Nephron (organoid): ENCODE measurements at regions not wholly inside any gene's neighbourhood (a gene's known extent, or its start where the extent isn't known, plus 50 kb on each side); places are given as distances from the start of the nearest gene placed in this dataset.
A peak's percentile ranks its signal among the peaks of the same experiment; 100 is the strongest.

ENCODE experiments used
- H3K27ac Mint-ChIP-seq, 3 experiments: 2 replicates each; pipeline ENCODE4 v1.8.0; 2020; ENCODE audit warnings: mixed read lengths in 3 of 3, mild to moderate bottlenecking in 2 of 3, moderate library complexity in 1 of 3
- H3K27me3 Mint-ChIP-seq: 2 replicates; pipeline ENCODE4 v1.8.0; 2021; ENCODE audit warnings: low read depth, mild to moderate bottlenecking, moderate library complexity, mixed read lengths
- H3K36me3 Mint-ChIP-seq: 2 replicates; pipeline ENCODE4 v1.8.0; 2020; ENCODE audit warnings: low read depth, mixed read lengths
- H3K4me1 Mint-ChIP-seq: 2 replicates; pipeline ENCODE4 v1.8.0; 2020; ENCODE audit warnings: mixed read lengths
- H3K4me3 Mint-ChIP-seq, 3 experiments: 2 replicates each; pipeline ENCODE4 v1.8.0; 2020; ENCODE audit warnings: mild to moderate bottlenecking in 3 of 3, mixed read lengths in 3 of 3, moderate library complexity in 2 of 3
- H3K9me3 Mint-ChIP-seq: 2 replicates; pipeline ENCODE4 v1.8.0; 2020; ENCODE audit warnings: mixed read lengths
- TF ChIP-seq, protein P1 (sequence below), 3 experiments: fragments of 200-600 bp; sonication (generic); IDR thresholded peaks; one replicate each; pipeline ENCODE4 v1.5.0; 2021; ENCODE audit warnings: antibody characterized with exemption in 3 of 3; ENCODE audit not compliant: unreplicated experiment in 3 of 3

DNA sequence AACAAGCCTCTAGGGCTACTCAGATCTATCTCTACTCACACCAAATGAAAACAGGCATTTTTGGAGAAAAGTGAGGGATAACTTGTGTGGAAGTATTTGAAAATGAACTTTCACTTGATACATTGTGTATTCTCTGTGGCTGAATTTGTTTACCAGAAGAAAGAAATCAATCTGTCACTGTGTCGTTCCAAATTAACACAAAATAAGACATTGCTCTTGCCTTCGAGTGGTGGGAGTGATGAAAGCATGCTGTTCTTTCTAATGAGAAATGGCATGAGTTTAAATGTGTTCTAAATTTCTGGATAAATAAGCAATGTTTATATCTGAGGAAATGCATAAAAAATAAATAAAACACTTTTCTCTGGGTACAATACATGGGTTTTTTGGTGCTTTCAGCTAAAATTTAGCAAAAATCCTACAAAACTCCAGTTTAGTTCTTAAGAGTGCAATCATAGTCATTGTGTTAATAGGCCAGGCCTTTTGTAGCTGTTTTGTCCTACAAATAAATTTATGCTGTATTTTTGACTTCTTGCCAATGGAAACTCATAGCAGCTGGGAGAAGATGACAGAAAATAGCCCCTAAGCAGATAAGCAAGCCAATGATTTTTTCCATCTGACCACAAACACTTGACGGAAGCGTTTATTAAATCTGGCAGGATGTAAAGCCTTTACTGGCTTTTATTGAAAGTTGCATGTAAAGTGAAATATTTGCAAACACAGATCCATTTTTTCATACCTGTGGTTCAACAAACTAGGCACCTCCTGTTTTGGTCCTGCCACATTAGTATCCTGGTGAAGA lies 1064.1 kb upstream of the GHITM start:
- H3K36me3 Mint-ChIP-seq, result no peaks in the 10 kb centered on the region
- peaks cover 26% of the 10 kb centered on the region for H3K4me1 Mint-ChIP-seq
- peak overlapping the region; percentile 76 to 86 (median 85) for H3K27ac Mint-ChIP-seq
- H3K9me3 Mint-ChIP-seq, result peaks cover 7% of the 10 kb centered on the region
- TF ChIP-seq, protein P1, sequence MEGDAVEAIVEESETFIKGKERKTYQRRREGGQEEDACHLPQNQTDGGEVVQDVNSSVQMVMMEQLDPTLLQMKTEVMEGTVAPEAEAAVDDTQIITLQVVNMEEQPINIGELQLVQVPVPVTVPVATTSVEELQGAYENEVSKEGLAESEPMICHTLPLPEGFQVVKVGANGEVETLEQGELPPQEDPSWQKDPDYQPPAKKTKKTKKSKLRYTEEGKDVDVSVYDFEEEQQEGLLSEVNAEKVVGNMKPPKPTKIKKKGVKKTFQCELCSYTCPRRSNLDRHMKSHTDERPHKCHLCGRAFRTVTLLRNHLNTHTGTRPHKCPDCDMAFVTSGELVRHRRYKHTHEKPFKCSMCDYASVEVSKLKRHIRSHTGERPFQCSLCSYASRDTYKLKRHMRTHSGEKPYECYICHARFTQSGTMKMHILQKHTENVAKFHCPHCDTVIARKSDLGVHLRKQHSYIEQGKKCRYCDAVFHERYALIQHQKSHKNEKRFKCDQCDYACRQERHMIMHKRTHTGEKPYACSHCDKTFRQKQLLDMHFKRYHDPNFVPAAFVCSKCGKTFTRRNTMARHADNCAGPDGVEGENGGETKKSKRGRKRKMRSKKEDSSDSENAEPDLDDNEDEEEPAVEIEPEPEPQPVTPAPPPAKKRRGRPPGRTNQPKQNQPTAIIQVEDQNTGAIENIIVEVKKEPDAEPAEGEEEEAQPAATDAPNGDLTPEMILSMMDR (IDR thresholded peaks at IDR 0.05; ENCODE audit: unreplicated experiment in 3 of 3), result no peak
- peaks cover 6% of the 10 kb centered on the region for H3K27me3 Mint-ChIP-seq
- H3K4me3 Mint-ChIP-seq, result peak overlapping the region in 1 of 3 experiments; percentile 7

DNA sequence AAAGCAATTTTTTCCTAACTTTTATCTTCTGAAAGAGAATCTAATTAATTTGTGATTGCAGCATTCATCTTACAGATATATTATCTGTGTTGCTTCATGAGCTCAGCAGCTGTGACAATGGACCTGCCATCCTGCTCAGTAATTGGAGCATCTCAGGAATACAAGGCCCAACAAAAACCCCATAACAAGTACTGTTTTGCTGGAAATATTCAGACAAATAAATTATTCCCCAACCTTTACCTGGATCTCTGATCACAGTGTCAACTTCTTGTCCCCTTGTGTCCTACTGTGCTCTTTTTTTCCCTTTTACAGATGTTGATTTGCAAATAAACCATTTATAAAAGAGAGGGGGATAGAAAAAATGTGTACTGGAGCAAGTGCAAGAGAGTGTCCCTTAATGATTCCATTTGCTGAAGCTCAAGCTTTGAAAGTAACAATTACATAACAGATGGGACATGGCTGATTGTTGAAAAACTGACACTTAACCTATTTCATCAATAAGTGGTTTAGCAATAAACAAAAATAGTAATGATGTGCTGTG lies 1063.4 kb upstream of the GHITM start:
- H3K27ac Mint-ChIP-seq, result peak overlapping the region in 1 of 3 experiments; percentile 76
- peaks cover 26% of the 10 kb centered on the region for H3K4me1 Mint-ChIP-seq
- no peaks in the 10 kb centered on the region for H3K36me3 Mint-ChIP-seq
- peaks cover 6% of the 10 kb centered on the region for H3K27me3 Mint-ChIP-seq
- TF ChIP-seq, protein P1 (IDR thresholded peaks at IDR 0.05; ENCODE audit: unreplicated experiment in 3 of 3), result no peak
- H3K9me3 Mint-ChIP-seq, result peaks cover 7% of the 10 kb centered on the region
- H3K4me3 Mint-ChIP-seq, result no peak overlapping the region

DNA sequence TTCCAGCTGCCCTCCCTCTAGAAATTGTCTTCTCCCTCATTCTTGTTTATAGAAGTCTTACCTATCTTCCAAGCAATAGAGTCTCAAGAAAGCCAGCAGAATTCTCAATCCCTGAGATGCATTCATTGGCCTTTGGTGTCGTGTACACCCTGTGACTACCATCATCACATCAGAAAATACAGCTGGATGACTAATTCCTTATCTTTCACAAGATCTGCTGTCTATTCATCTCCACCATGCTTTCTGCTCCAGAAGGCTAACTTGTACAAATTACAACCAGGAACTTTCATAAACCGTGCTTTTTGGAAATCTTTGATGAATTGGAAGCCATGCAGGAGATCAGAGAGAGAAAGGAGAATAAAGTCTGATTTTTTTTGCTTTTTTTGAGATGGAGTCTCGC lies 1062.9 kb upstream of the GHITM start:
- TF ChIP-seq, protein P1 (IDR thresholded peaks at IDR 0.05; ENCODE audit: unreplicated experiment in 3 of 3), result no peak
- no peak overlapping the region for H3K4me3 Mint-ChIP-seq
- no peaks in the 10 kb centered on the region for H3K36me3 Mint-ChIP-seq
- H3K4me1 Mint-ChIP-seq, result peaks cover 26% of the 10 kb centered on the region
- H3K27ac Mint-ChIP-seq, result no peak overlapping the region
- H3K27me3 Mint-ChIP-seq, result peaks cover 6% of the 10 kb centered on the region
- peaks cover 7% of the 10 kb centered on the region for H3K9me3 Mint-ChIP-seq

DNA sequence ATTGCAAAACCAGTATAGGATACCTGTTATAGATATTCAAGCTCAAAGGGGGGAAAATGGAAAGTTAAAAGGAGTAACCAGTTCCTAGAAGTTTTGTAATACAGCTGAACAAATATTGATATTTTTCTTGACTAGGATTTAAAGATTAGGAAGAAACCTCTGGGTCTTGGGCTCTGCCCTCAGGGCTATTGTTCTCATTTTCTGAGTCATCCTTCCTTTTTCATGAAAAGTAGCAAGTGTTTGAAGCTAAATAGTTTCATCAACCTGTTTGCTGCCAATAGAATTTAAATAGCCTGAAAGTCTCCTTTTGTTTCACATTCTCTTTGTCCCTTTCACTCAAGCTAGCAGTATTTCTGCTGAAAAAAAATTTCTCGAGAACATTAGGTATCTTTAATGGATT lies 1061.1 kb upstream of the GHITM start:
- Mint-ChIP-seq H3K27ac (no peak overlapping the region), H3K4me1 (peaks cover 26% of the 10 kb centered on the region), H3K9me3 (peaks cover 6% of the 10 kb centered on the region), H3K4me3 (no peak overlapping the region), H3K27me3 (peaks cover 6% of the 10 kb centered on the region), H3K36me3 (no peaks in the 10 kb centered on the region)
- TF ChIP-seq, protein P1 (IDR thresholded peaks at IDR 0.05; ENCODE audit: unreplicated experiment in 3 of 3), result no peak

DNA sequence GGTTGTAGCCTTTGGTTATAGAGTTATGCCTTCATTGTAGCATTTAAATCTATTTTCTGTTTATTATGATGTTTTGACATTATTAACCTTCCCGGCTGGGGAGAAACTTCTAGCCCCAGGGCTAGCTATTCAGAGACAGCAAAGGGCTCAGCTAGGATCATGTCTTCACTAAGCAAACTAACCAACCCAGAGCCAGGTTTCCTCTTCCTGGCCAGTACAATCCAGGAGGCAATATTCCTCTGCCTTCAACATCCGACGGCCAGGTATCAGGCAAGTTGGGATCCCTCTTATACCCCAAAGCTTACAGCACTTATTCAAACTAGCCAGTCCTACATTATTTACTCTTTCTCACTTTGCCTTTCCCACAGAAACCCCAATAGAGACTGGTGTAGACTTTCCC lies 1060.7 kb upstream of the GHITM start:
- Mint-ChIP-seq H3K27me3 (peaks cover 5% of the 10 kb centered on the region), H3K9me3 (peaks cover under 1% of the 10 kb centered on the region), H3K4me3 (no peak overlapping the region), H3K27ac (no peak overlapping the region), H3K4me1 (peaks cover 23% of the 10 kb centered on the region), H3K36me3 (no peaks in the 10 kb centered on the region)
- TF ChIP-seq, protein P1 (IDR thresholded peaks at IDR 0.05; ENCODE audit: unreplicated experiment in 3 of 3), result no peak

DNA sequence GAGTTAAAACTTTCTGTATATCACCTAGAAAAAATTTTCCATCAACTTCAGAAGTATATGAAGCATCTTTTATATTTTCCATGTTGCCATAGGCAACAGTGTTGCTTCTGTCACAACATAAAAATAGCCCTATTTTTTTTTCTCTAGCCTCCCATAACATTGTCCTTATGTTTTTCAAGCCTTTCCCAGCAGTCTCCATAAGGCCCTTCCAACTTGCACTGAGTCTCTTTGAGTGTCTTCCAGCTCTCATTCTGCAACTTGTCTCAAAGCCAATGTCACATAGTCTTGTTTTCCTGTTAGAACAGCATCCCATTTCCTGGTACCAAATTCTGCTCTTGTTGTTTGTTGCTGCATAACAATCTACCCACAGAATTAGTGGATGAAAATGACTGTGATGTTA lies 1055.5 kb upstream of the GHITM start:
- Mint-ChIP-seq H3K9me3 (no peaks in the 10 kb centered on the region), H3K4me3 (no peak overlapping the region), H3K27me3 (no peaks in the 10 kb centered on the region), H3K27ac (no peak overlapping the region), H3K4me1 (no peaks in the 10 kb centered on the region), H3K36me3 (no peaks in the 10 kb centered on the region)
- TF ChIP-seq, protein P1 (IDR thresholded peaks at IDR 0.05; ENCODE audit: unreplicated experiment in 3 of 3), result no peak
